Stimulated activated naive CD8-positive, alpha-beta T cell treated with anti-CD3 and anti-CD28 coated beads, Interleukin-15, Interleukin-2, amounts not matched to agents 100 U/mL and 50 U/mL, for 24 hours (primary cell): ENCODE measurements at regions not wholly inside any gene's neighbourhood (a gene's known extent, or its start where the extent isn't known, plus 50 kb on each side); places are given as distances from the start of the nearest gene placed in this dataset.
"Not testable (repeated sequence)": the region's sequence is repeated elsewhere in the genome, so short reads cannot be mapped to it uniquely, and the experiment has no call there.

Experiments used
- ATAC-seq: fragments of 150-1000 bp; cut with Tn5 transposase; one replicate; pipeline ENCODE4 v1.10.0; 2021
- DNase-seq: peaks from one replicate; pipeline ENCODE4 v3.0.0; 2021

DNA sequence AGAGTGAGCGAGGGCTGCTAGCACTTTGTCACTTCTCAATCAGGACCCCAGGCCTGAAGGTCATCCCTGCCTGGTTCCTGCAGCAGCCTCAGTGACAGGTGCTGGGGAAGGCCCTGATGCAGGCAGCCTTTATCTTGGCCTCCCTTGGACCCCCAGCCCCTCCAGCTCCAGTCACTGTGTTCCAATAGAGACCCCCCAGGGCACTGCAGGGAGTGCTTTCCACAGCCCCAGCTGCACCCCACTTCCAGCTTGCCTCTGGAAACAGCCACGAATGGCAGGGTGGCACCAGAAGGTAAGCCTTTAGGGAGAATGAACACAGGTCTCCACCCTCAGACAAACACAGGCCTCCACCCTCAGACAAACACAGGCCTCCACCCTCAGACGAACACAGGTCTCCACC lies 241.6 kb upstream of the SGCG start:
- ATAC-seq (no peak), DNase-seq (no peak)

DNA sequence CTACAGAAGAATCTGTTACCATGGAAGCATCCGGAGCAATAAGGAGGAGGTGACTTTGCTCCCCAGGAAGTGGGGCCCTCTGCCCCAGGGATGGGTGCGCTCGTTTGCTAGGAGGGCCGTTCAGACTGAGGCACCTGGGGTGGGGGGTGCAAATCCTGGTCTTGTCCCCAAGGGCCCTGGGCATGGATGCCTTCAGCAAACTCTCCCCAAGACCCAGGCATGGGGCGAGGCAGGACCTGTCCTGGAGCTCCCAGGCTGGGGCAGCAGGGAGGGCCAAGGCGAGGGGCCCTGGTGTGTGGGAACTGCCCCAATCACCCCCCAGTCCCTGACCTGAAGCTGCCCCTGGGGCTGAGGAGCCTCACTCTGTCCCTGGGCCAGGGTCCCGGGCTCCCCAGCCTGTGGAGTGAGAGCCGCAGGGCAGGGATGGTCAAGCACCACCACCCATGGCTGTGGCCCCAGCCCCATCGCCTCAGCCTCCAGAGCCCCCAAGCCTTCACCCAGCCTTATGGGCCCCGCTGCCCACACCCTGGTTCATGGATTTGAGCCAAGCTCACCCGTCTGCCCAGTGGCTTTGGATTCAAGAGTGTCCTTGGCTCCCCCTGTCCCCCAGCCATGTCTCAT lies 240.6 kb upstream of the SGCG start:
- ATAC-seq (no peak), DNase-seq (no peak)

DNA sequence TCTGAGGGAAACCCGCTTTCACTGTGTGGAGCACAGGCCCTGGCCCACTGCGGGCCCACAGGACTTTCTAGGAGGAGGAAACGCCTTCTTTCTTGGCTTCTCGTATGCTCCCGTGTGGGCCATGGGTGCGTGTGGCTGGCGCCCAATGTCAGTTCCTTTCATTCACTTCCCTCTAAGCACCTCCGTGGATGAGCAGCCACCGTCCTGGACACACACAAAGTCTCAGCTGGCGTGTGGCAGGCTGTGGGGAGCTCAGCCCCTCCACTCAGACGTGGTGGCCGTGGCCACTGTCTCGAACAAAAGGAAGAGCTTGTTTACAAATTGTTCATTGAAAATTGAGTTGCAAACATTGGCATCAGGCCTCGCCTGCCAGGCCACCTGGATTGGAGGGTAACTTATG lies 240.0 kb upstream of the SGCG start:
- no peak for DNase-seq
- ATAC-seq, result no peak

DNA sequence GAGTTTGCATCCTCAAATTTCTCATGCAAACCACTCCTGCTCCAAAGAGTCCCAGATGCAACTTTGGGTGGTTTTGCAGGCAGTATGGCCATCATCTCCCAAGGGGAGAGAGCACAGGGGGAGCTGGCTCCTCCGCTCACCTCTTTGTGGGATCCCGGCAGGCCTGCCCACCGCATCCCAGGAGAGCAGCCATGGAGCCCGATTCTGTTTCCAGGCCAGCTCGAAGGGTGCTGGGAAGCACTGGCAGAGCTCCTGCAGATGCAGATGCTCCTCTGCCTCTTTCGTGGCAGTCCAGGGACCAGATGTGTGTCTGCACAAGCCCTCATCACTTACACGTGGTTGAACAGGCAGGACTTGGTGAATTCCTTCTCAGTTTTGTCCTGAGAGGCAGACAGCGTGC lies 239.3 kb upstream of the SGCG start:
- DNase-seq, ATAC-seq: not testable (repeated sequence)

DNA sequence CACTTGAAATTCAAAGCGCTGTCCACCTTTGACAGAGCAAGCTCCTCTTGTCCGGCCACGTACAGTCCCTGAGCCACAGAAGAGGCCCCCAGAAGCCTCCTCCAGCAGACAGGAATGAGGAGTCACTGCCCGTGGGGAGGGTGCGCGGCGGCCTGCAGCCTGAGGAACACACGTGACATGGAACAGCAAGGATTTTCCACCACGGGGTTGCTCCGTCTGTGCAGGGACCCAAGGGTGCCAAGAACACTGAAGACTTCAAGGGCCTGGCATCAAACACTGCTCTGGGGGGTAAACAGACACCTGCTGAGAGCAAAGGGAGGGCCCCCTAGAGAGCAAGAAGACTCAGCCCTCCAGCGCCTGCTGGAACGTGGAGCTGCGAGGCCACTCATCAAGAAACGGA lies 237.9 kb upstream of the SGCG start:
- not testable (repeated sequence) for DNase-seq, ATAC-seq

DNA sequence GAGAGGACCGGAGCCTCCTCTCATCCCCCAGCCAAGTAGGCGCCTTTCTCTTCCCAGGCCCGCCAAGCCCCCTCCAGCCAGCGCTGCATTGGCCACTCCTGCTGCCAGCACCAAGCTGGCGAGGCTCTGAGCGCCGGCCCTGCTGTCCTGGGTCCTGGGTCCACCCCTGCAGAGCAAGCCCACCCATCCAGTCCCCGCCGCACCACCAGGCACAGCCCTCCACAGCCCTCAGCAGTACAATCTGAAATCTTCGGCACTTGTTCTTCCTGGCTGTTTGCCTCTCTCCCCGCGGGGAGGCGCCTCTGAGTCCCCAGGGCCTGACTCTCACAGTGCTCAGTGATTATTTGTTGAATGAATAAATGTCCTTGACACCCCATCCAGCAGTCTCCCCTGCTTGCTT lies 236.4 kb upstream of the SGCG start:
- ATAC-seq (no peak), DNase-seq (no peak)

DNA sequence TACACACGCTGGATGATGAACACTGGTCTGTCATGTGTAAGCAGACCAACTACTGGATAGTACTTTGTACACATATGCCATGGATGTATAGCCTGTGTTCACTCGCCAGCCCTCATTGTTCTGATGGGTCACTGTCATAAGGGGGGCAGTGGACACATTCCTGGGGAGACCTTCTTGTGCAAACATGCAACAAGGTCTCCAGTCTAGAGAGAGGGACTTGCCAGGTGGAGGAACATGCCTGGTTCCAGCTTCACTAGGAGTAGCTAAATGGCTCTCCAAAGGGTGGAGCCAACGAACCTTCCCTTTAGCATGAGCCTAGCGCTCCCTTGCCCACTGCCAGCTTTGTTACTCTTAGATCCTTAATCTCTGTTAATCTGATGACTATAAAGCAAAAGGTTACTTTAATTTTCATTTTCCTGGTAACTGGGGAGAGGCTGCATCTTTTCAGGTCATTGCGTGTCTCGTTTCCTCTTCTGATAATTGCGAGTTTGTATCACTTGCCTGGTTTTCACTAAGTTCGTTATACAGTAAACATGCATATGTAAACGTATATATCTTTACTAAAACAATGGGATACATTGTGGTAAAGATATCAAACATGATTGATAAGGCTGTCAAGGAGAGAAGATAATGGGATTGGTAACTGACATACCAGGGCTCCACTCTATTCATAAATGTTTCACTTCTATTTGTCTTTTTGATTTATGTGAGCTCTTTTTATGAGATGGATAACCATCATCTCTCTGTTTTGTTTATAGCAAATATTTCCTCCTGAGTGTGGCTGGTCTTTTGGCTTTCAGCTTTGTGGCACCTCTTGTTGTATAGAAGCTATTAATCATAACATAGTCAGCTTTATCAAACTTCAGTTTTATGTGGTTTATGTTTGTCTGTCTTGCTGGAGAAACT lies 235.2 kb upstream of the SGCG start:
- no peak for DNase-seq
- no peak for ATAC-seq

DNA sequence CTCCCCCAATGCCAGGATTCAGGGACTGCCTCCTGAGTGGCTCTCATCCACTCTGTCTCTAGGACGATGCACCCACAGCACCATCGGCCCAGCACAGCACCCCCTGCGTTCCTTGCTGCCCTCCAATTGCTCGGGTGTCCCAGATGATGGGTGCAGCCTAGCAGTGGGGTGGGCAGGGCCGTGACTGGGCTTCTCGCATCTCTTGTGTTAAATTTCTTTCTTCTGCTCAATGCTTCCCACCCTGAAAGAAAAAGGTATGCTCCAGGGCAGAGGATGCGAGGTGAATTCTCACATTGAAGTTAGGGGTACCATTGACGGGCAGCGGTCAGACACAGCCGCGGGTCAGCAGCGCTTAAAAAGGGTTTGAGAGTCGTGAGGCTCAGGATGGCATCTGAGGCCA lies 232.4 kb upstream of the SGCG start:
- ATAC-seq, result no peak

DNA sequence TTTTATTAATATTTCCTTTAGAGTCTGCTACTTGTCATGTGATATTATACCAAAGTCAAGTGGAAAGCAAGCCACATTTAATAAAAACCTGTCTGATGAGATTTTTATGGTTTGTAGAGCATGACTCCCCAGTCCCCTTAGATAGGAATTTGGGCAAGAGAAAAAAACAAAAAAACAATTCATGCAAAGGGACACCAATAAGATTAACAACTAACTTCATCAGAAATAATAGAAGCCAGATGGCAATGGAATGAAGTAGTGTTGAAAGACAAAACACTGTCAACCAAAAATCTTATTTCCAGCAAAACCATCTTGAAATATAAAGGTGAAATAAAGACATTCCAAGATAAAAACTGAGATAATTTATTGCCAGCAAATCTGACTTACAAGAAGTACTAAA lies 228.8 kb upstream of the SGCG start:
- ATAC-seq, DNase-seq: not testable (repeated sequence)

More for the DNA sequence above, 232.4 kb upstream of the SGCG start:
- DNase-seq, result no peak

DNA sequence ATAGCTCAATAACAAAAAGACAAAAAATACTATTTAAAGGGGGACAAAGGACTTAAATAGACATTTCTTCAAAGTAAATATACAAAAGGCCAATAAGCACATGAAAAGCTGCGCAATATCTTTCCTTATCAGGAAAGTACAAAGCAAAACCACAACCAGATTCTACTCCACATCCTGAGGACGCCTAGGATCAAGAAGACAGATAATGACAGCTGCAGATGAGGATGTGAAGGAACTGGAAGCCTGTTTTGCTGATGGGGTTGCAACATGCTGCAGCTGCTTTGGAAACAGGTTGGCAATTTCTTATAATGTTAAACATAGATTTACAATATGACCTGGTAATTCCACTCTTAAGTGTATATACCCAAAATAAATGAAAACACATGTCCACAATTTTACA lies 225.6 kb upstream of the SGCG start:
- not testable (repeated sequence) for DNase-seq, ATAC-seq

DNA sequence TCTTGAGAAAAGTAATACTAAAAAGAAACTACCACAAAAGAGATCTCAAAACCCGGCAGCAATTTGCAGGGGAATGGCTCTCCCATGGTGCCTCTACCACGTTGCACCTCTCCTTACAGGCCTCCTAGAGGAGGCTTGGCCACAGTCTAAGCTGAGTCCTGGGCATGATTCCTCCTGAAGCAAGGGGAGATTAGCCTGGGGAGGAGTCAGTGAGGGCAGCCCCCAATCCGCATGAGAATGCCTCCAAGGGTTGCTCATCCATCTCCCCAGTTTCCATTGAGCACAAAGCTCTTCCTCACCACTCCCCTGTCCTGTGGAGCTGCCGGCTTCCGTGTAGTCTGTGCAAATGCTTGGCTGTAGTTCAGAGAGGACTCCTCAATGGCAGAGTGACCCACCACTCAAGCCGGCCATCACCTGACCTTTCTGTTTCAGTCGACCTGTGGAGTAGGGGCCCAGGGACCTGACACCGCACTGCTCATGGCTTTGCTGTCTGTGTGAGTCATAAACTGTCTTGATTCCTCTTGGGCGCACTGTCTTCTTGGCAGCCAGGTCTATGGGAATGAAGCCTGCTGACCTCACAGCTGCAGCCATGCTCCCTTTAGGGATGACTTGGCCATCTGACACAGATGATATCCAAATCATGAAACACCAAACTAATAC lies 224.2 kb upstream of the SGCG start:
- DNase-seq, ATAC-seq: not testable (repeated sequence)

DNA sequence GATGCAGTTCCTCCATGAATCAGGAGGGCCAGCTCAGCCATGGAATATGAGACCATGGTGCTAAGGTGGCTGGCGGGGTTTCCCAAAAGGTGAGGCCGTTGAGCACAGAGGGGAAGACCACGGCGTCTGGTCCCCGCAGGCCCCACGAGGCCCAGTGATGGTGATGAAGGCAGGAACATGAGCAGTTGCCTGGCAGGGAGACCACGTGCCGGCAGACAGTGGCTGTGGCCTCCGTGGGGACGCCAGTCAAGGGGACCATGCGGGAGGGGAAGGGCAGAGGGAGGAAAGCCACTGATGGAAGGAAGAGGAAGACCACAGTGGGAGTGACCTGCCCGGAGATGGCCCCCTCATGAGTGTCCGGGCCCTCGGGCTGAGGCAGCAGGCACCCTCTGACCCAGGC lies 220.9 kb upstream of the SGCG start:
- DNase-seq, ATAC-seq: not testable (repeated sequence)

DNA sequence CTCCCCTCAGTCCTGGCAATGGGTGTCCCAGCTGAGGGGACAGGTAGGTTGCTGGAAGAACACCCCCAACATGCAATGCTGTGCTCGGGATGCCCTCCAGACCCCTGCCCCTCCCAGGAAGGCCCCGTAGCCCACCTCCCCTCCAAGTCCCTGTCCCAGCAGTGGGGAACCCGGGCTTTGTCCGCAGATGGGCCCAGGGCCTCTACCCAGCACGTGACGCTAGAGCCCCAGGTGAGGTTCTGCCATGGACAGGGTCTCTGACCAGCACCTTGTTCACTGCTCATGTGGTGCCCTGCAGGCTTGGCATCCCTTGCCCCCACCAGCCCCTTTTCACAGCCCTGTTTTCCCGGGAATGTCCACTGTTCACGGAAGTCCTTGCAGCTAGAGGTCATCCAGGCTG lies 220.0 kb upstream of the SGCG start:
- no peak for ATAC-seq
- DNase-seq, result no peak

DNA sequence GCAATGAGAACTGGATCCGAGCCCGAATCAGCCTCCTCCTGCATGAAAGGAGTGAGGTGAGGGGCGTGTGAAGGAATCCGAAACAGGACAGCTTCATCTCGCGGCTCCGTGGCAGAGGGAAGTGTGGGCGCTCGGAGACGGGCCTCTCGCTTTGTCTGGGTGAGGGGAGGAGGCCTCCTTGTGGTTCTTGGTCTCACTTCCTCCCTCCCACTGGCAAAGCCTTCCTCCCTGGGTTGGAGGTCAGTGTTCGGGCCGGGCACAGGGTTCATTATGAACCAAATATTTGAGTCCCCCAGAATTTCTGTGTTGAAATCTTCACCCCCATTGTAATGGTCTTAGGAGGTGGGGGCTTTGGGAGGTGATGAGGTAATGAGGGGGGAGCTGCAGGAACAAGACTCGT lies 219.4 kb upstream of the SGCG start:
- ATAC-seq, DNase-seq: not testable (repeated sequence)

DNA sequence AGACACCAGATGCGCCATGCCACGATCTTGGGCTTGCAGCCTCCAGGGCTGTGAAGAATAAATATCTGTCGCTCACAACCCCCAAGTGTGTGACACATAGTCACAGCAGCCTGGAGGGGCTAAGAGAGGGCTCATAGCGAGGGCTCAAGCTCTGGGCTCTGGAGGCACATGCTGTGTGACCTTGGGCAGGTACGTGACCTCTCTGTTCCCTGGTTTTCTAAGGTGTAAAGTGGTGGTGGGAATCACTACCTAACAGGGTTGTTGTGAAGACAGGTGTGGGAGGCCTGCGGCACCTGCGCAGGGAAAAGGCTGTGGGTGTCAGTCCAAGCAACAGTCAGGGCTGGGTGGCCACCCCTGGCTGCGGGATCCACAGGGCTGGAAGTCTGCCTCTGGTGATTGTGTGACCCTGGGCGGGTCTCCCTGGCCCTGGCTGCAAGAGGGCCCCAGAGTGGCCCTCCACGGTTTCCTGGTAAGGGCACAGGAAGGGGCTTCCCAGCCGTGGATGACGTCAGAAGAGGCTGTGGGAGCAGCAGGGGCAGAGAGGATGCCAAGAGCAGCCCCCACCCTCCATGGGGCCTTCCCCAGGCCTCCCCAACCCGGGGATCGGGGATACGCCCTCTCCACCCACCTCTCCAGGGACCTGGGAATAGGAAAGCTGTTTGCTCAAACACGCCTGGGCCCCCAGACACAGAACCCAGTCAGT lies 218.8 kb upstream of the SGCG start:
- ATAC-seq, result no peak
- DNase-seq, result no peak

DNA sequence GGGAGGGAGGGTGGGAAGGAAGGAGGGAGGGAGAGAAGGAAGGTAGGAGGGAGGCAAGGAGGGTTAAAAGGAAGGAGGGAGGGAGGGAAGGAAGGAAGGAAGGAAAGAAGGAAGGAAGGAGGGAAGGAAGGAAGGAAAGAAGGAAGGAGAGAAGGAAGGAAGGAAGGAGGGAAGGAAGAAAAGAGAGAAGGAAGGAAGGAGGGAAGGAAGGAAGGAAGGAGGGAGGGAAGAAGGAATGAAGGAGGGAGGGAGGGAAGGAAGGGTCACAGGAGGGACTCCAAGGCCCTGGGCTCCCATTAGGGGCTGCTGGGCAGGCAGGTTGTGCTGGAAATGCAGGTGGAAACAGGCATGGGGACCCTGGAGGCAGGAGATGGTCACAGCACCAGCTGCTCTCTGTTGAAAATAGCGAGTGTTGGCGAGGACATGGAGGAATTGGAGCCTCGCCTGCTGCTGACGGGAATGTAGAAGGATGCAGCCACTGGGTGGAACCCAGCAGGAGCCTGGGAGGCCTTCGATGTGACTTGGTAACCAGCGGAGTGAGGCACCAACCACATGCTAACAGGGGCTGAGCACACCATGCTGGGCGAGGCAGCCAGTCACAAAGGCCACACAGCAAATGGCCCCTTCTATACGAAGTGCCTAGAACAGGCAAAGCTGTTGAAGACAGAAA lies 217.3 kb upstream of the SGCG start:
- DNase-seq, ATAC-seq: not testable (repeated sequence)

DNA sequence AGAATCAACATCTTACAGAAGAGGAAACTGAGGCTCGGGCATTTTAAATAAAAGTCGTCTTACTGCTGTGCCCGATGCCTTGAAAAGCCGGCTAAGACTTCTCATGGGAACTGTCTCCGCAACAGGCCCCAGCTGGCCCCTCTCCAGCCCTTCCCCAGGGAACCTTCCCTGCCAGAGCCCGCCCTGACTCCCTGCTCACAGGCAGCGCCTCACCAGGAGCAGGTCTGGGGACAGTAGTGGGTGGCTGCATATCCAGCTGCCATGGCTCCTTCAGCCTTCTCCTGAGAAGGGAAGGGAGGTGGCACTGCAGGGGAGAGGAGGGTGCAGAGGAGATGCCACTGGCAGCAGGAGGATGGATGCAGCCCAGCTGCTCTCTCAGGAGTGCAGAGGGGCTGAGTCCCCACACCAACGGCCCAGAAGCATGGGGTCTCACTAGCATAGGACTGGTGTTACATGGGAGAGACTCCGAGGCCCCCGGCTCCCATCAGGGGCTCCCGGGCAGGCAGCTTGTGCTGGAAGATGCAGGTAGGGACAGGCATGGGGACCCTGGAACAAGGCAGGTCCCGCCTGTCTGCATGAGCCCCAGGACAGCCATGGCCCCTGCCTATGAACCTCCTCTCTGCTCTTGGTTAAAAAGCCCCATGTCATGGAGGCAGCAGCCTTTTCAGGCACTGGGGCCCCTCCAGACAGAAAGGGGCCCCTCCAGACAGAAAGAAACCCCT lies 216.4 kb upstream of the SGCG start:
- ATAC-seq, result no peak

DNA sequence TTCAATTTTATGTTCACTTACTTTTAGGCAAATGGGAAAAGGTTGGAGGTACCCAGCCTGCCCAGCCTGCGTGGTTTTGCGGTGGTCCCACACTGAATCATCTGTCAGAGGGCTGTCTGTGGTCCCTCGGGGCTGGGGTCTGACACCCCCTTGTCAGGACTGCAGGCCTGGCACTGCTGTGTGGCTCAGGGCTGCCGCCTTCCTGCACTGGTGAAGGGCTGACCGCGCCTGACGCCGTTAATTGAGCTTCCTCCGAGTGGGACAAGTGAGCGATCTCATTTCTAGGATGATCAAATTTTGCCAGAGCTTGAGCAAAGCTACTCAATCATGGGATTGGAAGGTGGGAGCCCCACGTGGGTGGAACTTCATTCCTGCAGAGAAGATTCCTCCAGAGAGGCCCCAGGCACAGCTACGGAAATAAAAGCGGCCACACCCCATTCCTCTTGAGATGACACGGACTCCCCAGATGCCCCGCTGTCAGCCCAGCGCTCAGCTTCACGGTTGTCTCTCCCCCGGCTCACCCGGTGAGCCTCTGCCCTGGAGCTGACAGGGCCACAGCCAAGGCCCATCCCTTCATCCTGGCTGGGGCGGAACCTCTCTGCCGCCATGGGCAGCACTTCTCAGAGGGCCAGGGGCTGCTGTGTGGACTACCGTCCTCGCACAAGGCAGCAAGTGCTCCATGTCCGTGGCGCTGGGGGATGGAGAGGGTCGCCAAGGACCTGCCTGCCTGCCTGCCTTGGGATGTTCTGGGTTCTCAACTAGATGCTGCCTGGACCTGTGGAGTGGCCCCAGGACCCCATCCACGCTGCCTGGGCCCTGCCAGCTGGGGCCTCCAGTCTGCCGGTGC lies 215.5 kb upstream of the SGCG start:
- DNase-seq, result not testable (repeated sequence)

More for the DNA sequence above, 216.4 kb upstream of the SGCG start:
- no peak for DNase-seq

DNA sequence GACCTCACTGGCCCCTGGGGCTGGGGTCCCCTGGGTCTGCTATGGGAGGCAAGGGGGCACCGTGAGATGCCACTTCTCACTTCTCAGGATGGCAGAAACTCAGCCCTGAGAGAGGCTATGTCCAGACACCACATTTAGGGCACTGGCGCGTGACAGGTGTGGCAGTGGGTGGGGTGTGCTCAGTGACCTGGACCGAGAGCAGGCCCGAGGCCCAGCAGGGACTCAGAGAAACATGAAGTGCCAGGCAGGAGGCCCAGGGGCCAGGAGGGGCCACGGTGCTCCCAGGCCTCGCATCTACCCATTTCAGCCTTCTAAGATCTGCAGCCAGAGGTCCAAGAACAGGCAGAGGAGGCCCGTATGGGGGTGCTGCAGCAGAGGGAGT lies 214.9 kb upstream of the SGCG start:
- not testable (repeated sequence) for ATAC-seq, DNase-seq

More for the DNA sequence above, 215.5 kb upstream of the SGCG start:
- not testable (repeated sequence) for ATAC-seq

DNA sequence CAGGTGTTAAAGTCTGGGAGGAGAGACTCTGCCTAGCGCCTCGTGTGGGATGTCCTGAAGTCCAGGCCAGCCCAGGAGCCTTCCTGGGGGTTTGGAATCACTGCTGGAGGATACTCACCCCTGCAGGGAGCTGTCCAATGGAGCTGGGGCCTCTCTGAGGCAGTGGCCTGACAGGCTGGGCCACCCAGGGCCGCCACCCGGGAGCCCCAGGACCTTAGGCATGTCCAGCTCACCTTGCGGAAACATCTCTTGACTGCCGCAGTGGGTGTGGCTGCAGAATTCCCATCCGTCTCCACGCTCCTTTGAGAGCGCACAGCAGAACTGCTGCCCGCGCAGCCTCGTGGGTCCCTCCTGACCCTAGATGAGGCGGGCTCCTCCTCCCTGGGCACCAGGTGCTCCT lies 214.0 kb upstream of the SGCG start:
- not testable (repeated sequence) for DNase-seq, ATAC-seq
